HG03460 (cell line): ENCODE measurements at regions not wholly inside any gene's neighbourhood (a gene's known extent, or its start where the extent isn't known, plus 50 kb on each side); places are given as distances from the start of the nearest gene placed in this dataset.
"Not testable (repeated sequence)": the region's sequence is repeated elsewhere in the genome, so short reads cannot be mapped to it uniquely, and the experiment has no call there.

Experiments
- ATAC-seq: cut with Tn5 transposase; IDR thresholded peaks from one replicate; pipeline ENCODE4 v1.9.1; 2021; ENCODE audit not compliant: unreplicated experiment

DNA sequence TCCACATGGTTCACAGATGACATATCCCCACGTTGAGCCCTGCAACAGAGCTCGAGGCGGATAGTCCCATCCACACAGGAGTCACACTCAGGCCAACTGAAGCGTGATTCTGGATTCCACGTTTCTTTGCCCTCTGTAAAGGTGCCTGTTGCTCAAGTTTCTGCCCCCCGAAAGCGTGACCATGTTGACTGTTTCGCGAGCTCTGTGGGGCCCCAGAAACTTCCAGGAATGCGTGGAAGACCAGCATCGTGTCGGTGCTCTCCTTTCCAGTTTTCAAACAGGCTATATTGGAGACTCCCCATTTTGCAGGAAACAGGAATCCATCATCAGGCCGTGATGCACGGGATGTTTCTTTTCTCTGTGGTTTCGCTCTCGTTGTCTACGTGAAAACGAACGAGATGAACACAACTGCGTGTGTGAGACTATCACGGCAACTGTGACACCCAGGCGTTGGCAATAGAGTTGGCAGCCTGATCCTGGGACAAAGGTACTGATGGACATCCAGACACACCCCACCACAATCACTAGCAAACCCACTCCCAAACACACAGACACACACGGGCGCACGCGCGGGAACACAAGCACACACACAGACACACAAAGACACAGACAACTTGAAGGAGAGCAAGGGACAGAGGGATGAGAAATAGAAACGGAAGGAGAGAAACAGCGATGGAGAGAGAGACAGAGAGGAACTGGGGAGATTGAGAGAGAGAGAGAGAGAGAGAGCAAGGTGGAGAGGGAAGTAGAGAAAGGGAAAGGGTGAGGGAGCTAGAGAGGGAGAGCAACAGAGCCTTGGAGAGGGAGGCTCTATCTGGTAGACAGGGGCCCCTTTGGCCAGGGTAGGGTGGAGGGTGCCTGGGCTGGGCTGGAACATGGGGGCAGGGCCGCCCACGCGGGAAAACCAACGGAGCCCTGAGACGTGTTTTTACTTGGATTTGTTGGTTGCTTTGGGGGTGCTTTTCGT is 1609.3 kb downstream of the SPATA31A7 start:
- ATAC-seq: not testable (repeated sequence)

DNA sequence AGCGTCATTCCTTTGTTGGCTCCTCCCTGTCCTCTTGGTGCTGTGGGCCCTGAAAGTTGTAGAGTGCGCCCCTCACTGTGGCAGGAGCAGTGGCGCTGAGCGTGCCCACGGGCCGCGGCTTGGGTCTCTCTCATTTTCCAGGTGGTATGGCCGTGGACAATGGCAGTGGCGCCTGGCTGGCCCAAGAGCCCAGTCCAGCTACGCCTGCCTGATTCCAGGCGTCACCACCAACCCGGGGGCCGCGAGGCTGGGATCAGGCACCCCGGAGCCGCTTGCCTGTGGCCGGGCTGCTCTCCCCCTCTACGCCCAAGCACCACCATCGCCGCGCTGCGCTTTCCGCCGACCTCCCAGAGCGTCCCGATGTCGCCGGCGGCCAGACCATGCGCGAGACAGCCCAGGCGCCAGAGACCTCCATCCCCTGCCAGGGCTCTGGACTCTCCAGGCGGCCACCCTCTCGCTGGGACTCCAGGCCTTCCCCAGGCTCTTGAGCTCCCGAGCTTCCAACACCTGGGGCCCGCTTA is 1610.1 kb downstream of the SPATA31A7 start:
- ATAC-seq: not testable (repeated sequence)

DNA sequence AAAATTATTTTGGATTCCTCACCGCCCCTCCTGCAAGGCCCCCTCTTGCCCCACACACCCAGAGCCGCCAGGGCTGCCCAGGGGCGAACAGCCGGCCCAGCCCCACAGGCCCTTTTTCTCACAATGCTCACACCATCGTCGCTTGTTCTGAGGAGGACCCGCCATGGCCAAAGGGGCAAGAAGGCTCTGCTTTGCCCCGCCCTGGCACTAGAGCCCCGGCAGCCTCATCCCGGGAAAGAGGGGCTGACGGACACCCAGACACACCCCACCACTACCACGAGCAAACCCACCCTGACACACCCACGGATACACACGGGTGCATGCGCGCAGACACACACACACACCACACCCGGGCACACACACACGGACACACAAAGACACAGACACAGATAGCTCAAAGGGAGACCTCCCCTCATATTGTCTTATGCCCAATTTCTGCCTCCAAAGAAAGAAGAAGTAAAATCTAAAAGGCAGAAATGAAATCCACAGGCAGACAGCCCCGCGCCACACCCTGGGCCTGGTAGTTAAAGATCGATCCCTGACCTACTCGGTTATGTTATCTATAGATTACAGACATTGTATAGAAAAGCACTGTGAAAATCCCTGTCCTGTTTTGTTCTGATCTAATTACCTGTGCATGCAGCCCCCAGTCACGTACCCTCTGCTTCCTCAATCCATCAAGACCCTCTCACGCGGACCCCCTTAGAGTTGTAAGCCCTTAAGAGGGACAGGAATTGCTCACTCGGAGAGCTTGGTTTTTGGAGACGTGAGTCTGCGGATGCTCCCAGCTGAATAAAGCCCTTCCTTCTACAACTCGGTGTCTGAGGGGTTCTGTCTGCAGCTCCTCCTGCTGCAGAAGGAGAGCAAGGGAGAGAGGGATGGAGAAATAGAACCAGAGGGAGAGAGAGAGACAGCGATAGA is 1610.9 kb downstream of the SPATA31A7 start:
- ATAC-seq: peak; percentile 22

DNA sequence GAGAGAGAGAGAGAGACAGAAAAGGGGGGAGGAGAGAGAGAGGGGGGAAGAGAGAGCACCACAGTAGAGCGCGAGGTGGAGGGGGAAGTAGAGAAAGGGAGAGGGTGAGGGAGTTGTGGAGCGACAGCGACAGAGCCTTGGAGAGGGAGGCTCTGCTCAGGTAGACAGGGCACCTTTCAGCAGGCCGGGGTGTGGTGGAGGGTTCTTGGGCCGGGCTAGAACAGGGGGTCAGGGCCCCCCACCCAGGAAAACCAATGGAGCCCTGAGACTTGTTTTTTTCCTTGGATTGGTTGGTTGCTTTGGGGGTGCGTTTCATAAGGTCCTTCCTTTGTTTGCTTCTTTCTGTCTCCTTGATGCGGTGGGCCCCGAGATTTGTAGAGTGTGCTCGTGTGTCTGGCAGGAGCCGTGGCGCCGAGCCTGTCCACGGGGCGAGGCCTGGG is 1611.6 kb downstream of the SPATA31A7 start:
- ATAC-seq: not testable (repeated sequence)

DNA sequence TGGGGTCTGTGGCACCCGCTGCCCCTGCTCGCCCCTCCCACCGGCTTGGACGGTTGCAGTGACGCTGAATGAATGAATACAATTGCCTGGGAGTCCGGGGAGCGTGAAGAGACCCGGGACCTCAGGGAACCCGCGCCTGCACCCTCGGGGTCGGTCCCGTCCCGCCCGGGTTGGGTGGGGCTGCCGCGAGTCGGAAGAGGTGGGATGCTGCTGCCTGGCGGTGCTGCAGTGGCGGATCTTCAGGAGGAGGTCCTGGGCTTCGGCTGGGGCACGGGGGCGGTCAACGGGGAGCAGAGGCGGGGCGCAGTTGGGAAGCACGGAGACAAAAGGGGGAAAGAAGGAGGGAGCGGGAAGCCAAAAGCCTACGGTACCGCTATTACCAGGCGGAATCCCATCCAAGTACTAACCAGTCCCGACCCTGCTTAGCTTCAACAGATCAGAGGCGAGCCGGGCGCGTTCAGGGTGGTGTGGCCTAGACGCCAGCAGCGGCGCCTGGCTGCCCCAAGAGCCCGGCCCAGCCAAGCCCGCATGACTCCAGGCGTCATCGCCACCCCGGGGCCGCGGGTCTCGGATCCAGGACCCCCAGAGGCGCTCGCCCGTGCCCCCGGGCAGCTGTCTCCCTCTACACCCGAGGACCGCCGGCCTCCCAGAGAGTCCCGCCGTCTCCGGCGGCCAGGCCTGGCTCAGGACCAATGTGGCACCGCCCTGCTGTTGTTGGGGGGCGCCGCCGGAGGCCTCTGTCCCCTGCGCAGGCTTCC is 1612.3 kb downstream of the SPATA31A7 start:
- peak; percentile 99 for ATAC-seq

DNA sequence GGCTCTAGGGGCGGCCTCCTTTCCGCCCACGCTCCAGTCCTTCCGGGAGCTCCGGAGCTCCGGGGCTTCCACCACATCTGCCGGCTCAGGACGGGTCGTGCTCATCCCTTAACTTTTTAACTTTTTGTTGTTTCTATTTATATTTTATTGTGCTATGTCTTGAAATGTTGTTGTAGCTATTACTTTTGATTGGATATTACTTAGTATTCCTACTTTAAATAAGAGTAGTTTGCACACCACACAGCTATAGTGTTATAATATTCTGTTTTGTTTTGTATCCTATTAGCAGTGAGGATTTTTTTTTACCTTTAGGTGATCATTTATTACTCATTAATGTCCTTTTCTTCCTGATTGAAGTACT is 1612.9 kb downstream of the SPATA31A7 start:
- ATAC-seq: not testable (repeated sequence)

DNA sequence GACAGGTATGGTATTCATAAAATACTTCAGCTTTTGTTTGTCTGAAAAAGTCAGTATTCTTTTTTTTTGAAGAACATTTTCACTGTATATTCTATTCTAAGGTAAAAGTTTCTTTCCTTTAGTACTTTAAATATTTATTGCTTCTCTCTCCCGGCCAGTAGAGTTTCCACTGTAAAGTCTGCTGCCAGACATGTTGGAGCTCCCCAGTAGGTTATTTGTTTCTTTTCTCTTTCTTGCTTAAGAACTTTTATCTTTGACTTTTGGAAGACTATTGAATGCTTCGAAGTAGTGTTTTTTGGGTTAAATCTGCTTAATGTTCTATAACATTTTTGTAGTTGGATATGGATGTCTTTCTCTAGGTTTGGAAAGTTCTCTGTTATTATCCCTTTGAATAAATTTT is 1613.3 kb downstream of the SPATA31A7 start:
- ATAC-seq: not testable (repeated sequence)

DNA sequence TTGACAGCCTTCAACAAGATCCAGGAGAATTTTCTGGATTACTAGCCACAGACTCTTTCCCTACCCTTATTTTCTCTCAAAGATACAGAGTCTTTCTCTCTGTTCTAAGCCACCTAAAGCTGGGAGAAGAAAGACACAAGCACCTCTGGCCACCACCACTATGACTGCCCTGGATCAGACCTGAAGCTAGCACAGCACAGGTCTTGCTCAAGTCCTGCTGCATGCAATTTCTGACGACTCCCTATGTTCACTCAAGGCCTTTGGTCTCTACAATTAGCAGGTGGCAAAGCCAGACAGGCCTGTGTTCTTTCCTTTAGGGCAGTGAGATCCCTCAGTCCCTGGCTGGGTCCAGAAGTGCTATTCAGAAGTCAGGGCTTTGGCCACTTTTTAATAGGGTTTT is 1614.5 kb downstream of the SPATA31A7 start:
- not testable (repeated sequence) for ATAC-seq

DNA sequence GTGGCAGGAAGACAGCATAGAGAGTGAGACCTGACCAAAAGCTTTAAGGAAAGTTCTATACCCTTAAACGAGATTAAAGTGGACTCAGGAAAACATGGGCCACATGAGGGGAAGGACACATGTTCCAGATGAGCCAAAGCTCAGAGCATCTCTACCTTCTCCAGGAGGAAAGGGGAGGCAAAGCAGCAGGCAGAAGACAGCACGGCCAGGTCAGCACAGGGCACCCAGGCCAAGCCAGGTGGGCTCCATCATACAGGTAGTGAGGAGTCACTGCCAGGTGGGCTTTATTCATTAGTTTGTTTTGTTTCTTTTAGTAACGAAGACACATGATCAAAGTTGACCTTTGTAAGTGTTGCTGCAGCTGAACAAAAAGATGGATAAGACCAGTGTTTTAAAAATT is 1617.6 kb downstream of the SPATA31A7 start:
- ATAC-seq: not testable (repeated sequence)

DNA sequence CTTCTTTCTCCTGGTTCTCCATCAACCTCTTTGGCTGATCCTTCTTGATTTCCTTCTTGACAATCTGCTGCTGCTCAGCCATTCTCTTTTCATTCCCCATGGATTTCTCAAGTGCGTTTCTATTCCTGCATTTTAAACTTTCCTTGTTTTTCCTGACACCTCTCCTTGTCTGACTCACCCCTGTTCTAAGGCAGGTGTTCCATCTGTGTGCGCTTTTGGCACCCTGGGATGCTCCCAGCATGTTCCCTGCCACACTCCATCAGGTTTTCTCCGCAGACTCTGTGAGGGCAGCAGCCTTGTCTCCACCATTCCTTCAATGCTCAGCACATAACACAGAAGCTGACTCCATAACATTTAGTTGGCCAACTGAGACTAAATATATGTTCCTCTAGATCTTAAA is 1618.2 kb downstream of the SPATA31A7 start:
- ATAC-seq: not testable (repeated sequence)

DNA sequence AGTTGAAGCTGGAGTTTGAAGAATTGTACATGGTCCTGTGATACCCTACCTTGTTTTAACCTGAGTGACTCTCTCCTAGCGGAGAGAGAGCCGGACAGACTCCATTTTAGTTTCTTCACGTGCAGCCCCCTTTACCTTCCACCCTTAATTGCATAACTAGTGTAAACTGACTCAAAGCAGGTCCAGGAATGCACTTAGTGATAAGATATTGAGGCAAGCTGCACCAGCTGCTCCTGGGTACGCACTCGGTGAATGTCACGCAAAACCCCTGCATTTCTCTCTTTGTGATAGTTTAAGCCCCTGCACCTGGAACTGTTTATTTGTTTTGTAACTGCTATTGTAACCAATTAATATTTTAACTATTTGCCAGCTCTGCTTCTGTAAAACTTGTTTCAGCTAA is 1620.5 kb downstream of the SPATA31A7 start:
- not testable (repeated sequence) for ATAC-seq

DNA sequence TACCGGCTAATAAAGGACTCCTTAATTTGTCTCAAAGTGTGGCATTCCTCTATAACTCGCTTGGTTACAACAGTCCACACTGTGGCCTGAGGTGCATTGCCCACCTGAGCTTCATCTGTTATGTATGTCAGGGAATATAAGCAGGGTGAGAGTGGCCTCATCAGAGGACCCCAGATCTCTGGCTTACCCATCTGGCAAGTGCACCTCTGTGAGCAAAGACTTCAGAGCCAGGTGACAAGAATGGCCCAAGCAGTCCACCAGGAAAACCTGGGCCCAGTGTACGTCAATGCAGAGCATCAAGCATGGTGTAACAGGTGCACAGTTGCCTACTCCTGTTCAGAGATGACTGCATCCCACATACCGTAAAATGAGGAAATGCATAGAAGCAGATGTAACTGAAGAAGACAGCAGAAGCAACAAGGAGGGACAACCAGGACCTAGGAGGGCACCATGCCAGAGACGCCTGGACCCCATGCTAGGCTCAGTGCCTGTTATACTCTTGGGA is 1621.0 kb downstream of the SPATA31A7 start:
- ATAC-seq: not testable (repeated sequence)

DNA sequence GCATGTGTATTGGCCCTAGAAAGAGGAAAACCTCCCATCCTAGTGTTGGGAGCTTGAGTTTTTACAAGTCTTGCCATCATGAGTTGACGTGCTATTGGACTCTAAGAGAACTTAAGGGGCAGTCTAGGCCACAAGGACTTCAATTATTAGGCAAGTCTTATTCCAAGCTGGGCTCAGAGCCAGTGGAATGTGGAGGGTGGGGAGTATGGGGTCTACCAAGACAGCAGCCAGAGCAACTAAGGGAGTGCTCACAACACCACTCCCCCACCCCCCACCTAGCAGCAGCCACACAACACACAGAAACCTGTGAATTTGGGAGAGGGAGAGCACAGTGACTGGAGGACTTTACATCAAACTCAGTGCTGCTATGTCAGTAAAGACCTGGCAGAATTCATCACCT is 1625.6 kb downstream of the SPATA31A7 start:
- ATAC-seq: not testable (repeated sequence)

DNA sequence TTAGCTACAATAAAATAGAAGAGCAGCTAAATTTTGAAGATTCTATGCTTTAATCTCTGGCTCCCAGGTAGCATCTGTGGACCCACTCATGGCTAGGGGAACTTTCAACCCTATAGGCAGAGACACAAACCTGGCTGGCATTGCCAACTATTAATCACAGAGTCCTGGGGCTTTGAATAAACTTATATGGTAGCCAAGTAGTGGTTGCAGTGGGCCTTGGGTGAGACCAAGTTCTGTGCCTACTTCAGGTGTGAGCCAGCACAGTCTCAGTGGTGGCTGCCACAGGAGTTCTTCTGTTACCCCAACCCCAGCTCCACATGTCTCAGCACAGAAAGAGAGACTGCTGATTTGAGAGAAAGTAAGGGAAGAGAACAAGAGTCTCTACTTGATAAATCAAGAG is 1626.5 kb downstream of the SPATA31A7 start:
- not testable (repeated sequence) for ATAC-seq

DNA sequence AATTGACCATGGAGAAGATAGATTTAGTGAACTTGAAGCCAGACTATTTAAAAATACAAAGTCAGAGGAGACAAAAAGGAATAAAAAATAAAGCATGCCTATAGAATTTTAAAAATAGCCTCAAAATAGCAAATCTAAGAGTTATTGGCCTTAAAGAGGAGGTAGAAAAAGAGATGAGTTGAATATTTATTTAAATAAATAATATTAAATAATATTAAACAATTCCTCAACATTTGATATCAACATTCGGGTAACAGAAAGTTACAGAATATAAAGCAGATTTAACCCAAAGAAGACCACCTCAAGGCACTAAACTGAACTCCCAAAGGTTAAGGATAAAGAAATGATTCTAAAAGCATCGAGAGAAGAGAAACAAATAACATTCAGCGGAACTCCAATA is 1627.4 kb downstream of the SPATA31A7 start:
- not testable (repeated sequence) for ATAC-seq

DNA sequence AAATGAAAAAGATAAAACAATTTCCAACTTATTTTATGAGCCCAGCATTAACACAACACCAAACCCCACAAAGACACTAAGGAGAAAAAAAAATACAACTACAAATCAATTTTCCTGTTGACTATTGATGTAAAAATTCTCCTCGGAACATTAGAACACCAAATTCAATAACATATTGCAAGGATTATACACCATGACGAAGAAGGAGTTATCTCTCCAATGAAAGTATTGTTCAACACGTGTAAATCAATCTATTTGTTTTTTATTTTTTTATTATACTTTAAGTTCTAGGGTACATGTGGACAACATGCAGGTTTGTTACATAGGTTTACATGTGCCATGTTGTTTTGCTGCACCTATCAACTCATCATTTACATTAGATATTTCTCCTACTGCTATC is 1632.3 kb downstream of the SPATA31A7 start:
- not testable (repeated sequence) for ATAC-seq

DNA sequence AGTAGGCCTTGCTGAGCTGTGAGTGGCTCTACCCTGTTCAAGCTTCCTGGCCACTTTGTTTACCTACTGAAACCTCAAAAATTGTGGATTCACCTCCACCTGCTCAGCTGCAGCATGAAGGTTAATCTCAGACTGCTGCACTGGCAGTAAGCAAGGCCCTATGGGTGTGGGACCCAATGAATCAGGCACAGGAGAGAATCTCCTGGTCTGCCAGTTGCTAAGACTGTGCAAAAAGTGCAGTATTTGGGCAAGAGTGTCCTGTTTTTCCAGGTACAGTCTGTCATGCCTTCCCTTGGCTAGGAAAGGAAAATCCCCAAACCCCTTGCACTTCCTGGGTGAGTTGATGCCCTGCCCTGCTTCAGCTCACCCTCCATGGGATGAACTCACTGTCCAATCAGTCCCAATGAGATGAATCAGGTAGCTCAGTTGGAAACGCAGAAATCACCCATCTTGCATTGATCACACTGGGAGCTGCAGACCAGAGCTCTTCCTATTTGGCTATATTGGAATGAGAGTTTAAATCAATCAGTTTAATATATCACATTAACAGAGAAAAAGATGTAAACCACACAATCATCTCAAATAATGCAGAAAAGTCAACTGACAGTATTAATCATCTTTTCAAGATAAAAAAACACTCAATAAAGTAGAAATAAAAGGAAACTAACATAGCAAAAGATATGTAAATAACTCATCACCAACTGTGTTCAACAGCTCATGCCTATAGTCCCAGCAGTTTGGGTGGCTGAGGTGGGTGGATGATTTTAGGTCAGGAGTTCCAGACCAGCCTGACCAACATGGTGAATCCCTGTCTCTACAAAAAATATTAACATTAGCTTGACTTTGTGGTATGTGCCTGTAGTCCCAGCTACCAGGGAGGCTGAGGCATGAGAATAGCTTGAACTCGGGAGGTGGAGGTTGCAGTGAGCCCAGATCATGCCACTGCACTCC is 1638.4 kb downstream of the SPATA31A7 start:
- not testable (repeated sequence) for ATAC-seq

DNA sequence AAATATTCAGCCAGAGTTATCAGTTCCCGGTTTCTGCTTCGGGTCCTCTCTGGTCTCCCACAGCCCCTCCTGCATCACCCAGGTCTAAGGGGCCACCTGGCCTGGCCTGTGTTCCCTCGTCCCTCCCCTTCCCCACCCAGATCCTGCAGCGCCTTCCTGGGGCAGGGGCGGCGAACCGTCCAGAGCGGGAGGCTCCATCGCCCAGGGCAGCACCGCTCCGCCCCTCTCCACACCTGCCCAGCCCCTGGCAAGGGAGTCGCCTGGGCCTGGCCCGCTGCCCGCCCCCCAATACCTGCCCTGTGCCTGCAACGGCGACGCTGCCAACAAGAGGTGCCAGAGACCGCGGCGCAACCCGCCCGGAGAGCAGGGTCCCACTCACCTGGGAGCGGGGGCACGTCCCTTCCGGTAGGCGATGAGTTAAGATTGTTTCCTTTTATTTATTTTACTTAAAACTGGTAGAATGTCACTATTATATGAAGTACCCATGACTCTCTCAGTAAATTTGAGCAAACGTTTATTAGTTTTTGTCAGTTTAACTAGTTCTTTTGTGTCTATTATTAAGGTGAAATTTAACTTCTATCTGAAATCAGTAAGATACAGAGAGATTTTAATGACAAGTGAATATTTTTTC is 1641.1 kb downstream of the SPATA31A7 start:
- not testable (repeated sequence) for ATAC-seq
